CD14-positive monocyte (primary cell): ENCODE measurements at regions not wholly inside any gene's neighbourhood (a gene's known extent, or its start where the extent isn't known, plus 50 kb on each side); places are given as distances from the start of the nearest gene placed in this dataset.

ENCODE experiments used
- DNase-seq, 3 donors: peaks; one replicate each; pipeline ENCODE4 v3.0.0-alpha.2; 2011 to 2022
- H2AFZ ChIP-seq: 2 replicates; pipeline ENCODE4 v1.6.0; 2012; ENCODE audit warnings: mild to moderate bottlenecking, low read depth, low read length, inconsistent platforms; ENCODE audit not compliant: insufficient read depth, poor library complexity, severe bottlenecking
- H3K27ac ChIP-seq, 2 donors: 1 replicate in 1 of 2; 2 replicates in 1 of 2; pipeline ENCODE4 v1.5.1; 2012 to 2013; ENCODE audit warnings: low read length in 2 of 2, control low read depth in 1 of 2, inconsistent platforms in 1 of 2, low read depth in 1 of 2, mild to moderate bottlenecking in 1 of 2
- H3K27me3 ChIP-seq, 2 donors: one replicate each; pipeline versions ENCODE4 v1.6.0 to v1.6.1; 2011 to 2013; ENCODE audit warnings: low read length in 2 of 2; ENCODE audit not compliant: control insufficient read depth in 2 of 2, insufficient read depth in 2 of 2
- H3K36me3 ChIP-seq, 2 donors: replicated peaks in 1 of 2; 1 replicate in 1 of 2; 2 replicates in 1 of 2; pipeline versions ENCODE4 v1.5.1 to v1.6.1; 2012 to 2013; ENCODE audit warnings: low read length in 2 of 2, control low read depth in 1 of 2, inconsistent platforms in 1 of 2, mild to moderate bottlenecking in 1 of 2; ENCODE audit not compliant: insufficient read depth in 2 of 2, control insufficient read depth in 1 of 2
- H3K4me1 ChIP-seq, 2 donors: 1 replicate in 1 of 2; 2 replicates in 1 of 2; pipeline versions ENCODE4 v1.5.1 to v1.6.1; 2012 to 2013; ENCODE audit warnings: low read length in 2 of 2, control low read depth in 1 of 2, inconsistent platforms in 1 of 2, mild to moderate bottlenecking in 1 of 2, moderate library complexity in 1 of 2; ENCODE audit not compliant: insufficient read depth in 2 of 2, control insufficient read depth in 1 of 2
- H3K4me2 ChIP-seq: replicated peaks from 2 replicates; pipeline ENCODE3; 2012; ENCODE audit warnings: low read length, moderate library complexity, mild to moderate bottlenecking; ENCODE audit not compliant: poor library complexity, severe bottlenecking; ENCODE audit errors: extremely low read depth
- H3K4me3 ChIP-seq, 3 experiments: fragments of 200-600 bp in 1 of 3; sonication (generic) in 1 of 3; replicated peaks in 1 of 3; 1 replicate in 2 of 3; 2 replicates in 1 of 3; pipeline ENCODE4 v1.5.1; 2011 to 2013; ENCODE audit warnings: low read length in 3 of 3, mild to moderate bottlenecking in 3 of 3, control low read depth in 2 of 3, low read depth in 2 of 3, inconsistent platforms in 1 of 3, moderate library complexity in 1 of 3
- H3K79me2 ChIP-seq: 2 replicates; pipeline ENCODE4 v1.6.0; 2012; ENCODE audit warnings: mild to moderate bottlenecking, control low read depth, inconsistent platforms, low read length, moderate library complexity; ENCODE audit not compliant: insufficient read depth
- H3K9ac ChIP-seq: 2 replicates; pipeline ENCODE4 v1.6.0; 2017; ENCODE audit warnings: low read length, mild to moderate bottlenecking; ENCODE audit not compliant: insufficient read depth, poor library complexity, severe bottlenecking
- H3K9me3 ChIP-seq, 2 donors: replicated peaks in 1 of 2; 1 replicate in 1 of 2; 2 replicates in 1 of 2; pipeline versions ENCODE4 v1.5.1 to v1.6.1; 2012 to 2013; ENCODE audit warnings: low read length in 2 of 2, control low read depth in 1 of 2; ENCODE audit not compliant: control insufficient read depth in 1 of 2, insufficient read depth in 1 of 2
- H4K20me1 ChIP-seq: 2 replicates; pipeline ENCODE4 v1.6.0; 2012; ENCODE audit warnings: mild to moderate bottlenecking, low read length, control low read depth, moderate library complexity; ENCODE audit not compliant: insufficient read depth
- H3K27ac Mint-ChIP-seq, 7 donors: one replicate each; pipeline ENCODE4 v1.8.0; 2020; ENCODE audit warnings: mild to moderate bottlenecking in 7 of 7, mixed read lengths in 7 of 7, moderate library complexity in 6 of 7, inconsistent platforms in 2 of 7
- H3K27me3 Mint-ChIP-seq, 3 donors: one replicate each; pipeline ENCODE4 v1.8.0; 2021 to 2022; ENCODE audit warnings: low read depth in 3 of 3, mild to moderate bottlenecking in 3 of 3, mixed read lengths in 3 of 3, moderate library complexity in 3 of 3, inconsistent platforms in 1 of 3
- H3K36me3 Mint-ChIP-seq, 2 donors: one replicate each; pipeline ENCODE4 v1.8.0; 2020; ENCODE audit warnings: mixed read lengths in 2 of 2, inconsistent platforms in 1 of 2, mild to moderate bottlenecking in 1 of 2
- H3K4me1 Mint-ChIP-seq: one replicate; pipeline ENCODE4 v1.8.0; 2020; ENCODE audit warnings: mild to moderate bottlenecking, mixed read lengths
- H3K4me3 Mint-ChIP-seq, 2 donors: one replicate each; pipeline ENCODE4 v1.8.0; 2020; ENCODE audit warnings: mild to moderate bottlenecking in 2 of 2, mixed read lengths in 2 of 2, moderate library complexity in 1 of 2
- H3K9me3 Mint-ChIP-seq, 7 donors: one replicate each; pipeline ENCODE4 v1.8.0; 2020 to 2022; ENCODE audit warnings: mixed read lengths in 7 of 7, mild to moderate bottlenecking in 6 of 7, moderate library complexity in 6 of 7, inconsistent platforms in 2 of 7
- CTCF ChIP-seq: fragments of 200-600 bp; IDR thresholded peaks from one replicate; pipeline ENCODE4 v1.8.0; 2022; ENCODE audit warnings: antibody characterized with exemption, mild to moderate bottlenecking
- WGBS: methylation state at CpG from one replicate; pipeline ENCODE4 v1.1.5; 2013; ENCODE audit warnings: missing lambda C conversion rate; ENCODE audit not compliant: insufficient coverage; 5-methylcytosine and 5-hydroxymethylcytosine counted together
- intact Hi-C, 2 donors: fragments of 100-400 bp; cut with micrococcal nuclease; formaldehyde crosslinking; loops; one replicate each; pipeline versions ENCODE4 v1.15.0 to v1.15.1; 2023

- no peak overlapping the region for H3K27ac ChIP-seq
- H3K27me3 Mint-ChIP-seq: peaks cover 0 to 9% (median 4%) of the 10 kb centered on the region in 3 donors
- H3K9me3 ChIP-seq: no peaks in the 10 kb centered on the region
- no peak overlapping the region for H2AFZ ChIP-seq
- TF ChIP-seq CTCF: no peak
- H3K4me2 ChIP-seq: no peak overlapping the region
- no peak overlapping the region for H3K4me3 ChIP-seq
- peaks cover 0 to 5% (median under 1%) of the 10 kb centered on the region in 7 donors for H3K9me3 Mint-ChIP-seq
- DNase-seq: no peak
- no peaks in the 10 kb centered on the region for H3K4me1 ChIP-seq
- no peaks in the 10 kb centered on the region for H3K27me3 ChIP-seq
- no peaks in the 10 kb centered on the region for H3K36me3 ChIP-seq
- WGBS: 88% methylated on average over 12 of the region's 14 CpGs
- intact Hi-C loops: no loop called here
- H3K9ac ChIP-seq: no peak overlapping the region
- no peaks in the 10 kb centered on the region for H3K36me3 Mint-ChIP-seq
- no peak overlapping the region for H3K4me3 Mint-ChIP-seq
- H4K20me1 ChIP-seq: no peaks in the 10 kb centered on the region
- H3K27ac Mint-ChIP-seq: peak overlapping the region in 2 of 7 donors; percentile 33 to 37
- no peaks in the 10 kb centered on the region for H3K4me1 Mint-ChIP-seq
- no peaks in the 10 kb centered on the region for H3K79me2 ChIP-seq
These were observed 87.8 kb upstream of the RAB6C start for GRCh38 chr2:129891341-129892320.

GRCh38 chr2:129892360-129892759 lies 87.1 kb upstream of the RAB6C start:
- Histone ChIP-seq H3K27ac (no peak overlapping the region), H3K4me3 (no peak overlapping the region), H2AFZ (no peak overlapping the region), H3K4me1 (no peaks in the 10 kb centered on the region), H3K36me3 (no peaks in the 10 kb centered on the region), H3K27me3 (no peaks in the 10 kb centered on the region), H3K79me2 (no peaks in the 10 kb centered on the region), H3K9ac (no peak overlapping the region), H3K4me2 (no peak overlapping the region), H3K9me3 (no peaks in the 10 kb centered on the region), H4K20me1 (no peaks in the 10 kb centered on the region)
- no peaks in the 10 kb centered on the region for H3K4me1 Mint-ChIP-seq
- intact Hi-C loops: no loop called here
- WGBS: 88% methylated on average over 7 of the region's 9 CpGs
- DNase-seq: no peak
- peaks cover 0 to 6% (median 1%) of the 10 kb centered on the region in 7 donors for H3K9me3 Mint-ChIP-seq
- no peaks in the 10 kb centered on the region for H3K36me3 Mint-ChIP-seq
- peaks cover 2 to 9% (median 4%) of the 10 kb centered on the region in 3 donors for H3K27me3 Mint-ChIP-seq
- peak overlapping the region in 1 of 7 donors; percentile 33 for H3K27ac Mint-ChIP-seq
- no peak for TF ChIP-seq CTCF
- H3K4me3 Mint-ChIP-seq: no peak overlapping the region
